ENCODE measurements at regions not wholly inside any gene's neighbourhood (a gene's known extent, or its start where the extent isn't known, plus 50 kb on each side); places are given as distances from the start of the nearest gene placed in this dataset.
"Not testable (repeated sequence)": the region's sequence is repeated elsewhere in the genome, so short reads cannot be mapped to it uniquely, and the experiment has no call there.

GRCh38 chr2:7683196-7683595 lies 766.0 kb downstream of the RNF144A start:
- DNase-seq (ENCODE audit: low read depth) = no peak

- DNase-seq (ENCODE audit: low read depth) = no peak
These were observed 766.5 kb downstream of the RNF144A start for GRCh38 chr2:7683708-7684107.

- DNase-seq (ENCODE audit: low read depth) = peak; percentile 31
These were observed 768.3 kb downstream of the RNF144A start for GRCh38 chr2:7685342-7686015.

DNA sequence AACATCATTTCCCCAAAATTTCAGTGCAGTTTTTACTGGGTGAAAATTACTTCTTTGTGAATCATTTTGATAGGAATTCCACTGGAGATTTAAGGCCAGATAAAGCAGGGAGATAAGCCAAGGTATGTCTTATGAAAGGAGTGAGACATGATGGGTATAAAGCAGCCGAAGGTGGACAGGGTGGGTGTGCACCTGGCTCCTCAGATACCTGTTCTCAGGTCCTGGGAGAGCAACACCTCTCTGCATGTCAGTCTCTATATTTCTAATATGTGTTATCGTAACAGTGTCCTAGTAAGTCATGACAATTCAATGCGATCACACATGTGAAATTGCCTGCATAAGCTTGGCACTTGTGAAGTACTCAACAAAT lies 768.8 kb downstream of the RNF144A start:
- no peak for DNase-seq (ENCODE audit: low read depth)

DNA sequence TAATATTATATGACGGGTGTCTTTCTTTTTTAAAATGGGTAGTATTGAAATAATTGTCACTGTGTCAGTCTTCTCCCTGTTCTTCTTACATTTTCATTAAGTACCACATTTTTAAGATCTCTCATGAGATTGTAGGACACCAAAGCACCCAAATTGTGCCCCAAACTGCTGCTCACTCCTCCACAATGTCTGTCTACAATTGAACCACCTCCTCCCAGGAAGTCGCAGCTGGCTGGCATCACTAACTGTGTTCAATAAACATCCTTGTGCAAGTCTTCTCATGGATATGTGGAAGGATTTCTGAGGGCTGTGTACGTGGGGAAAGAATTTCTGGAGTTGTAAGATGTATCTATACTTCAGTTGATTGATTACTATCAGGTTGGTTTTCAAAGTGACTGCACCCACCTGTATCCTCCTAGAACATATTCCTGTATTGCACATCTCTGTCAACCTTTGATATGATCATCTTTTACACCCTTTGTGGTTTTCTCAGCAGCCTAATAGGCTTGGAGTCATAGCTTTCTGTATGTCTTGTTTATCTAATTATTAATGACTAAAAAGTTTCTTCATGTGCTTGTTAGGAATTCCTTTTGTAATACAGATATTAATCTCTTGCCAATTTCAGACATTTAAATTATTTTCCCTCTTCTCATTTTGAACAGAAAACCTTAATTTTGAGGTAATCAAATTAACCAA lies 774.9 kb downstream of the RNF144A start:
- no peak for DNase-seq (ENCODE audit: low read depth)

GRCh38 chr2:7692657-7693161 lies 775.5 kb downstream of the RNF144A start:
- peak; percentile 32 for DNase-seq (ENCODE audit: low read depth)

- no peak for DNase-seq (ENCODE audit: low read depth)
These were observed 776.2 kb downstream of the RNF144A start for GRCh38 chr2:7693246-7694075.

GRCh38 chr2:7694076-7694985 lies 777.1 kb downstream of the RNF144A start:
- no peak for DNase-seq (ENCODE audit: low read depth)

GRCh38 chr2:7696556-7696955 lies 779.3 kb downstream of the RNF144A start:
- DNase-seq (ENCODE audit: low read depth) = not testable (repeated sequence)

- DNase-seq (ENCODE audit: low read depth) = no peak
These were observed 779.8 kb downstream of the RNF144A start for GRCh38 chr2:7697052-7697451.

DNA sequence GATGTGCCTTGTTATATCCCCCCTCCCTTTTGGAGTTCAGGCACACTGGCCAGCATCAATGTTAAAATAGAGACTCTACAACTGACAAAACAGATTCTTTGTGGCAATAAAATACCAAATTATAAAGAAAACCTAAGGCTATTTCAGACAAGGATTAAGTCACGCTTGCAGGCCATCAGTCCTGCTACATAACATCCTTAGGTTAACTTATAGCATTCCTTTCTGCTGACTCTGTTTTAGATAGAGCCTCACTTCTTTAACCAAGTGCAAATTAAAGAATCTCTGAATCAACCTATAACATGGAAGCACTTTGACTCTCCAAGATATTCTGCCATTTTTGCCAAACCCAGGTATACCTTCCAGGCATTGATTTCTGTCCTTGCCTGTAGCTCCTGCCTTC lies 784.6 kb downstream of the RNF144A start:
- DNase-seq (ENCODE audit: low read depth) = no peak

- no peak for DNase-seq (ENCODE audit: low read depth)
These were observed 785.8 kb downstream of the RNF144A start for GRCh38 chr2:7703048-7703447.

GRCh38 chr2:7703543-7704144 lies 786.4 kb downstream of the RNF144A start:
- DNase-seq (ENCODE audit: low read depth) = no peak

DNA sequence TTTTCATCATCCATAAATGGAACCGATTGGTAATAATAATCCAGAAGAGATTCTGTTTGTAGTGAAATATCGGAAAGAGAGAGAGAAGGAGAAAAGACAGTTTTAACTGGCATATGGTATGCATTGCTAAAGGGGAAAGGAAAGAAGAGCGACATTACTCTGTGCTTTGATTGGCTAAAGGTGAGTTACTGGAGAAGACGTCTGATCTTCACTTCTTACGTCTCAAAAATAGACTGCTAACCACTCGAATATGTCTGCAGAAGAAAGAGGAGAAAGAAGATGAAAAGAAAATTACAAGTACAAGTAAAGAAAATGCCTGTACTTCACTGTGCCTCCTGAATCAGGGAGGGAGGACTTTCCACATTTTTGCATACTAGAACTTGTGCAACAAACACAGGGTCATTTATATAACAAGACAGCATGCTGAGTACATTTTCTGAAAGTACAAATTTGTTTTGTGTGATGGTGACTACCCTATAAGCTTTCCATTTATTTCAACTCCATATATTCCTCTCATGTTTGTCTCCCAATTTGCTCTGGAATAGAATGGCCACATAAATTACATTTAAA lies 787.2 kb downstream of the RNF144A start:
- no peak for DNase-seq (ENCODE audit: low read depth)

DNA sequence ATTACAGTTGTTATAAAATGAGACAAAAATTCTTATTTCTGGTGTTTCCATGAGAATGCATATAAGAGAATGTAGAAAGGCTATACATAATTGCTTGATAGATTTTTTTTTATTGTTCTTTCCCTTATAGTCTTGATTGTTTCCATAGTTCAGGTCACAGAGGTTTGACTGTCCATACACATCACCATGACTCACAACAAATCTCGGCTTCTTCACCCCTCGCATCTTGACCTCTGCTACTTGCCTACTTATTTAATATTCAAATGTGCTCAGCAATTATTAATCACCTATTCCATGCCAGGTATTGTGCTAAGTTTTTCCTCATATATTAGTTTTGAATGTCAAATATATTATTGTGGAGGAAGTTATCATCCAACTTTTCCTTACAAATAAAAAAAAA lies 789.6 kb downstream of the RNF144A start:
- peak; percentile 44 for DNase-seq (ENCODE audit: low read depth)

DNA sequence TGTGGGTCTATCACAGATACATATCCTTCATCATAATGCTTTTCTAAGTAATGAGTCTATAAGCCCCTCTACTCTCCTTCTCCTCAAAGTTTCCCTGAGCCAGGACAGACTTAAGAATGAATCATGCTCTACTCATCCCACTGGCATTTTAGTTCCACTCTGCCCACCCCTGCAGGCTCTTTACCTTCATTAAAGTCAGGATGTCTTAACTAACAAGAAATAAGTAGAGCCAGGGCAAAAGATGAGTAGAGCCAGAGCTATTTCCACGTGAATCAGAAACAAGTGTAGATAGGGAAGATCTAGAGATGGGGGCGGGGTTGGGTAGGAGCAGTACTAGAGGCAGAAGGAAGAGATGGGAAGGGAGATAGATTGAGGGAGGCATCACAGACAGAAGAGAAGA lies 790.5 kb downstream of the RNF144A start:
- peak; percentile 86 for DNase-seq (ENCODE audit: low read depth)

GRCh38 chr2:7709907-7710306 lies 792.7 kb downstream of the RNF144A start:
- peak; percentile 87 for DNase-seq (ENCODE audit: low read depth)

DNA sequence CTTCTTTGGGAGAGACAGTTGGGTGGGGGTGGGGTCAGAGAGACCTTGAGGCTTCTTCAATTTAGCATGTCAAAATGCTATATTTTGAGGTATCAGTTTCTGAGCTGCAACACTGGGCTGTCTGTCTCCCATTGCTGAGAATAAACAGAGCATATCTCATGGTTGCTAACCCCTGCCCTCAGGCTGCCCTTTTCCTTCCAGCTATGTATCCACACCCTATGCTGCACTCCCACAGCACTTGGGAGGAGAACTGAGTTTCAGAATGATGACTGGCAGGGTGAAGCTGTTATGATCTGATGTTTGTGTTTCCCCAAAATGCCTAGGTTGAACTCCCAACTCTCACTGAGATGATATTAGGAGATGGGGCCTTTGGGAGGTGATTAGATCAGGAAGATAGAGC lies 794.0 kb downstream of the RNF144A start:
- DNase-seq (ENCODE audit: low read depth) = no peak

DNA sequence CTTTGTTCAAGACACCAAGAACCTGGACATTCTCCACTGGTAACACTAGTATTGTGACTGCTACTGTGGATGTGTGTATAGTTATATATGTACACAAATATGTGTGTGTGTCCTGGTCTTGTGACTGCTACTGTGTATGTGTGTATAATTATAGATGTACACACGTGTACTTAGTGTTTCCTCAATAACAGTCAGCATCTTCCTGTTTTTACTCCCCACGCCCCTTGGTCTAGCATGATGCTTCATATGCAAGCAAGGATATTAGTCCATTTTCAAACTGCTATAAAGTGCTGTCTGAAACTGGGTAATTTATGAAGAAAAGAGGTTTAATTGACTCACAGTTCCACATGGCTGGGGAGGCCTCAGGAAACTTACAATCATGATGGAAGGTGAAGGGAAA lies 802.7 kb downstream of the RNF144A start:
- DNase-seq (ENCODE audit: low read depth) = no peak

DNA sequence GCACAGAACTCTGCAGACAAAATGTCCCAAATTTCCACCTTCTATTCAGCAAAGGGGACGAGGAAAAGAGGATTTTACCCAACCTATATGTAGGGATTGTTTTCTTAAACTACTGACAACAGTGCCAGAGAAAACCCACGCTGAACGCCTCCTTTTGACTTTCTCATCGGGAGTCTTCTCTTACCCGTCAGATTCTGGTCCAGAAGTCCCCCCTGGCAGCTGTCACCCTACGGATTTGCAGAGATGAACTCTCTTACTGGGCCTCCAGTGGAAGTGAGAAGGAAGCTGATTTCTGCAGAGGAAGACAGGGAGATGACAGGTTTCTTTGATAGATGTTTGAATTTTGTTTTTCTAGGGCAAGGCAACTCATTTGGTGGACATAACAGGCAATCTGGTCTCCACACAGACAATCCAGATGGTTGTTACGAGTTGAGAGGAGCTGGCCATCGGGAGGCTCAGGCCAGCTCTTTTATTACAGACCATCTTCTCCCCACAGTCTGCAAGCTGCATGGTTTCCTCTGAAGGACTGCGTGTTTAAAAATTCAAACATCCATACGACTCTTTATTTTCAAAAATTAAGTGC lies 804.3 kb downstream of the RNF144A start:
- no peak for DNase-seq (ENCODE audit: low read depth)

Data from RPMI7951 (cell line).